OCI-LY7 (cell line): ENCODE measurements at regions not wholly inside any gene's neighbourhood (a gene's known extent, or its start where the extent isn't known, plus 50 kb on each side); places are given as distances from the start of the nearest gene placed in this dataset.

ENCODE experiments used
- BruUV-seq: library from RNA; stranded (reverse); fragments of 400-500 nt; replicated peaks from 2 replicates; lab custom pipeline; 2021; lab: Mats Ljungman, UMichigan
- CTCF ChIA-PET: fragments of 300-600 bp; sonication (Branson Sonifier 250); formaldehyde crosslinking; loops from one replicate; lab custom pipeline; 2022; ENCODE audit warnings: antibody characterized with exemption; ENCODE audit not compliant: unreplicated experiment; lab: Charles Lee
- POLR2A ChIA-PET: fragments of 300-600 bp; sonication (Branson Sonifier 250); formaldehyde crosslinking; loops from one replicate; lab custom pipeline; 2022; ENCODE audit warnings: antibody characterized with exemption; lab: Charles Lee
- DNase-seq: peaks from one replicate; pipeline ENCODE4 v3.0.0-alpha.2; 2015; ENCODE audit warnings: low spot score
- H2AFZ ChIP-seq: fragments of 200-600 bp; sonication (generic), shearing (Covaris generic); 2 replicates; pipeline ENCODE4 v1.6.1; 2014; ENCODE audit warnings: mild to moderate bottlenecking, antibody characterized with exemption, low read length, moderate library complexity
- H3K27ac ChIP-seq: fragments of 200-600 bp; sonication (generic); 2 replicates; pipeline ENCODE4 v1.5.1; 2014; ENCODE audit warnings: mixed run types, low read depth, mild to moderate bottlenecking, moderate library complexity, low read length, inconsistent platforms; ENCODE audit not compliant: poor library complexity, severe bottlenecking
- H3K36me3 ChIP-seq: fragments of 200-600 bp; sonication (generic); 2 replicates; pipeline ENCODE4 v1.6.1; 2014; ENCODE audit warnings: mild to moderate bottlenecking, antibody characterized with exemption, low read length, moderate library complexity, mixed read lengths; ENCODE audit not compliant: insufficient read depth
- H3K4me1 ChIP-seq: fragments of 200-600 bp; sonication (generic); 2 replicates; pipeline ENCODE4 v1.5.1; 2014; ENCODE audit warnings: mild to moderate bottlenecking, low read length; ENCODE audit not compliant: insufficient read depth, poor library complexity, severe bottlenecking
- H3K4me2 ChIP-seq: fragments of 200-600 bp; sonication (generic); 2 replicates; pipeline ENCODE4 v1.6.1; 2014; ENCODE audit warnings: mild to moderate bottlenecking, low read length
- H3K4me3 ChIP-seq: fragments of 200-600 bp; sonication (generic); 2 replicates; pipeline ENCODE4 v1.5.1; 2014; ENCODE audit warnings: mild to moderate bottlenecking, low read depth, low read length; ENCODE audit not compliant: poor library complexity, severe bottlenecking
- H3K79me2 ChIP-seq: fragments of 200-600 bp; sonication (generic); 2 replicates; pipeline ENCODE4 v1.6.1; 2016; ENCODE audit warnings: low read depth, mild to moderate bottlenecking, low read length, moderate library complexity, mixed read lengths; ENCODE audit not compliant: insufficient read depth
- H3K9me2 ChIP-seq: fragments of 200-600 bp; sonication (generic); 2 replicates; pipeline ENCODE4 v1.6.1; 2016; ENCODE audit warnings: mild to moderate bottlenecking, low read length, mixed read lengths; ENCODE audit not compliant: insufficient read depth
- H3K9me3 ChIP-seq: fragments of 200-600 bp; sonication (generic); 2 replicates; pipeline ENCODE4 v1.6.1; 2014; ENCODE audit warnings: mild to moderate bottlenecking, mixed run types, low read length, mixed read lengths
- H4K20me1 ChIP-seq: fragments of 200-600 bp; sonication (generic); 2 replicates; pipeline ENCODE4 v1.6.1; 2014; ENCODE audit warnings: mild to moderate bottlenecking, antibody characterized with exemption, low read length, moderate library complexity, mixed read lengths; ENCODE audit not compliant: insufficient read depth
- EZH2phosphoT487 ChIP-seq: fragments of 200-600 bp; sonication (generic); IDR thresholded peaks from 2 replicates; pipeline ENCODE4 v1.6.1; 2018; ENCODE audit warnings: low read depth, borderline replicate concordance, mild to moderate bottlenecking, mixed run types, antibody characterized with exemption, low read length, moderate library complexity, mixed read lengths
- intact Hi-C: fragments of 100-400 bp; cut with micrococcal nuclease; formaldehyde crosslinking; loops from one replicate; pipeline ENCODE4 v1.10.0; 2022; ENCODE audit not compliant: unreplicated experiment
- TF ChIP-seq, protein P1 (sequence below): fragments of 200-600 bp; sonication (generic); conservative IDR thresholded peaks from 2 replicates; pipeline ENCODE4 v1.5.1; 2014; ENCODE audit warnings: mild to moderate bottlenecking, antibody characterized with exemption, low read length, moderate library complexity, mixed read lengths

DNA sequence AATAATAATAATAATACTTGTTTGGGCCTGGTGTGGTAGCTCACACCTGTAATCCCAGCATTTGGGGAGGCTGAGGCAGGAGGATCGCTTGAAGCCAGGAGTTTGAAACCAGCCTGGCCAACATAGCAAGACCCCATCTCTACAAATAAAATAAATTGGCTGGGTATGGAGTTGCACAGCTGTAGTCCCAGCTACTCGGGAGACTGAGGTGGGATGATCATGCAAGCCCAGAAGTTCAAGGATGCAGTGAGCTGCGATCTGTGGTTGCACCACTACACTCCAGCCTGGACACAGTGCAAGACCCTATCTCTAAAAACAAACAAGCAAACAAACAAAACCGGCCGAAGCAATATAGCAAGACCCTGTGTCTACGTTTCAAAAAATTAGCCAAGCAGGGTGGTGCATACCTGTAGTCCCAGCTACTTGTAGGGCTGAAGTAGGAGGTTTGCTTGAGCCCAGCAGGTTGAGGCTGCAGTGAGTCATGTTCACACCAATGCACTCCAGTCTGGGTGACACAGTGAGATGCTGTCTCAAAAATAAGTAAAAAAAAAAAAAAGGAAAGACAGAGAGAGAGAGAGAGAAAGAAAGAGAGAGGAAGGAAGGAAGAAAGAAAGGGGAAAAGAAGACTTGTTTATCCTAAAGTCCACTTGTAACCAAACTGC, 85.6 kb upstream of the KDM7A start:
- no peaks in the 10 kb centered on the region for H3K4me1 ChIP-seq
- no peaks in the 10 kb centered on the region for H3K9me2 ChIP-seq
- no TSS peak for BruUV-seq
- H2AFZ ChIP-seq, result no peak overlapping the region
- ChIA-PET CTCF (no interaction called here), POLR2A (interaction anchor here (0.9 kb wide), 1 partner anchor 13 kb away, joined by 3 read pairs; no protein-coding TSS in a partner anchor)
- no peak overlapping the region for H3K4me2 ChIP-seq
- no peaks in the 10 kb centered on the region for H3K9me3 ChIP-seq
- H3K36me3 ChIP-seq, result no peaks in the 10 kb centered on the region
- no peak overlapping the region for H3K4me3 ChIP-seq
- intact Hi-C loops, result no loop called here
- TF ChIP-seq EZH2phosphoT487, result no peak
- TF ChIP-seq, protein P1, sequence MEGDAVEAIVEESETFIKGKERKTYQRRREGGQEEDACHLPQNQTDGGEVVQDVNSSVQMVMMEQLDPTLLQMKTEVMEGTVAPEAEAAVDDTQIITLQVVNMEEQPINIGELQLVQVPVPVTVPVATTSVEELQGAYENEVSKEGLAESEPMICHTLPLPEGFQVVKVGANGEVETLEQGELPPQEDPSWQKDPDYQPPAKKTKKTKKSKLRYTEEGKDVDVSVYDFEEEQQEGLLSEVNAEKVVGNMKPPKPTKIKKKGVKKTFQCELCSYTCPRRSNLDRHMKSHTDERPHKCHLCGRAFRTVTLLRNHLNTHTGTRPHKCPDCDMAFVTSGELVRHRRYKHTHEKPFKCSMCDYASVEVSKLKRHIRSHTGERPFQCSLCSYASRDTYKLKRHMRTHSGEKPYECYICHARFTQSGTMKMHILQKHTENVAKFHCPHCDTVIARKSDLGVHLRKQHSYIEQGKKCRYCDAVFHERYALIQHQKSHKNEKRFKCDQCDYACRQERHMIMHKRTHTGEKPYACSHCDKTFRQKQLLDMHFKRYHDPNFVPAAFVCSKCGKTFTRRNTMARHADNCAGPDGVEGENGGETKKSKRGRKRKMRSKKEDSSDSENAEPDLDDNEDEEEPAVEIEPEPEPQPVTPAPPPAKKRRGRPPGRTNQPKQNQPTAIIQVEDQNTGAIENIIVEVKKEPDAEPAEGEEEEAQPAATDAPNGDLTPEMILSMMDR, result no peak
- no peaks in the 10 kb centered on the region for H4K20me1 ChIP-seq
- H3K27ac ChIP-seq, result no peak overlapping the region
- no peaks in the 10 kb centered on the region for H3K79me2 ChIP-seq
- DNase-seq, result no peak

DNA sequence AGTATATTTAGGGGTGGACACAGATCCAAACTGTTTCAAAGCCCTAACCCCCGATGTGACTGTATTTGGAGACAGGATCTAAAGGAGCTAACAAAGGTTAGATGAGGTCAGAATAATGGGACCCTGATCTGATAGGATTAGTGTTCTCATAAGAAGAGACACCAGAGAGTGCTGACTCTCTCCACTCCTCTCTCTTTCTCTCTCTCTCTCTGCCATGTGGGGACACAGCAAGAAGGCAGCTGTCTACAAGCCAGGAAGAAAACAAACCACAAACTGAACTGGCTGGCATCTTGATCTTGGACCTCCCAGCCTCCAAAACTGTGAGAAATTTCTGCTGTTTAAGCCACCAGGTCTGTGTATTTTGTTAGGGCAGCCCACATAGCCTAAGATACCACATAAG, 84.7 kb upstream of the KDM7A start:
- Histone ChIP-seq H4K20me1 (no peaks in the 10 kb centered on the region), H3K36me3 (no peaks in the 10 kb centered on the region), H2AFZ (no peak overlapping the region), H3K4me3 (no peak overlapping the region), H3K4me1 (no peaks in the 10 kb centered on the region), H3K9me2 (no peaks in the 10 kb centered on the region), H3K79me2 (no peaks in the 10 kb centered on the region), H3K4me2 (no peak overlapping the region), H3K9me3 (no peaks in the 10 kb centered on the region), H3K27ac (no peak overlapping the region)
- DNase-seq, result no peak
- ChIA-PET POLR2A (no interaction called here), CTCF (no interaction called here)
- TF ChIP-seq, protein P1, result no peak
- no TSS peak for BruUV-seq
- intact Hi-C loops, result no loop called here

DNA sequence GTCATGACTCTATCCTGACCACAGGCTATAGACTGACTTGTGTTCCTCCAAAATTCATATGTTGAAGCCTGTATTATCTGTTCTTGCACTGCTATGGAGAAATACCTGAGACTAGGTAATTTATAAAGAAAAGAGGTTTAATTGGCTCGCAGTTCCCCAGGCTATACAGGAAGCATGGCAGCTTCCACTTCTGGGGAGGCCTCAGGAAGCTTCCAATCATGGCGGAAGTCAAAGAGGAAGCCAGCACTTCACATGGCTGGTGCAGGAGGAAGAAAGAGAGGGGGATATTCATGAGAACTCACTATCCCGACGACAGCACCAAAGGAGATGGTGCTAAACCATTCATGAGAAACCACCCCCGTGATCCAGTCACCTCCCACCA, 84.3 kb upstream of the KDM7A start:
- TF ChIP-seq, protein P1, result no peak
- no peak for TF ChIP-seq EZH2phosphoT487
- Histone ChIP-seq H3K36me3 (no peaks in the 10 kb centered on the region), H3K9me2 (no peaks in the 10 kb centered on the region), H3K9me3 (no peaks in the 10 kb centered on the region), H3K79me2 (no peaks in the 10 kb centered on the region), H3K27ac (no peak overlapping the region), H4K20me1 (no peaks in the 10 kb centered on the region), H2AFZ (no peak overlapping the region), H3K4me1 (no peaks in the 10 kb centered on the region), H3K4me2 (no peak overlapping the region), H3K4me3 (no peak overlapping the region)
- no TSS peak for BruUV-seq
- POLR2A ChIA-PET, result no interaction called here
- intact Hi-C loops, result no loop called here
- no peak for DNase-seq
- CTCF ChIA-PET, result no interaction called here
